Smooth muscle cell (in vitro differentiated cells): ENCODE measurements at regions not wholly inside any gene's neighbourhood (a gene's known extent, or its start where the extent isn't known, plus 50 kb on each side); places are given as distances from the start of the nearest gene placed in this dataset.

Experiments used
- DNase-seq: peaks from one replicate; lab custom pipeline; 2025; ENCODE audit not compliant: unreplicated experiment; lab: John Stamatoyannopoulos, UW
- H2AFZ ChIP-seq: fragments of 200-600 bp; sonication (generic); 2 replicates; pipeline ENCODE4 v1.6.0; 2016; ENCODE audit warnings: antibody characterized with exemption, low read depth, mild to moderate bottlenecking
- H3F3A ChIP-seq: fragments of 200-600 bp; sonication (generic); 2 replicates; pipeline ENCODE4 v1.6.0; 2017; ENCODE audit warnings: antibody characterized with exemption, low read depth
- H3K27ac ChIP-seq: fragments of 200-600 bp; sonication (generic); 2 replicates; pipeline ENCODE4 v1.5.1; 2016; ENCODE audit warnings: low read depth, mild to moderate bottlenecking
- H3K27me3 ChIP-seq: fragments of 200-600 bp; sonication (generic); 2 replicates; pipeline ENCODE4 v1.6.1; 2016; ENCODE audit warnings: low read depth, mild to moderate bottlenecking
- H3K36me3 ChIP-seq: fragments of 200-600 bp; sonication (generic); 2 replicates; pipeline ENCODE4 v1.5.1; 2016; ENCODE audit warnings: low read depth
- H3K4me1 ChIP-seq: fragments of 200-600 bp; sonication (generic); 2 replicates; pipeline ENCODE4 v1.5.1; 2016; ENCODE audit warnings: low read depth
- H3K4me2 ChIP-seq: fragments of 200-600 bp; sonication (generic); 2 replicates; pipeline ENCODE4 v1.6.0; 2016; ENCODE audit warnings: mild to moderate bottlenecking
- H3K4me3 ChIP-seq: fragments of 200-600 bp; sonication (generic); 2 replicates; pipeline ENCODE4 v1.5.1; 2016; ENCODE audit warnings: mild to moderate bottlenecking
- H3K79me2 ChIP-seq: fragments of 200-600 bp; sonication (generic); 2 replicates; pipeline ENCODE4 v1.6.0; 2016; ENCODE audit warnings: low read depth, mild to moderate bottlenecking
- H3K9ac ChIP-seq: fragments of 200-600 bp; sonication (generic); 2 replicates; pipeline ENCODE4 v1.6.0; 2016; ENCODE audit warnings: low read depth
- H3K9me3 ChIP-seq: fragments of 200-600 bp; sonication (generic); replicated peaks from 2 replicates; pipeline ENCODE4 v1.5.1; 2016; ENCODE audit warnings: low read depth
- H4K20me1 ChIP-seq: fragments of 200-600 bp; sonication (generic); 2 replicates; pipeline ENCODE4 v1.6.0; 2016; ENCODE audit warnings: low read depth
- CTCF ChIP-seq: fragments of 200-600 bp; sonication (generic); IDR thresholded peaks from 2 replicates; pipeline ENCODE4 v1.5.1; 2017; ENCODE audit warnings: borderline replicate concordance, mild to moderate bottlenecking, antibody characterized with exemption; ENCODE audit not compliant: insufficient read depth, poor library complexity, severe bottlenecking
- WGBS: methylation state at CpG from one replicate; pipeline ENCODE4 v1.1.7; 2016; ENCODE audit warnings: low lambda C conversion rate; 5-methylcytosine and 5-hydroxymethylcytosine counted together

GRCh38 chr1:173122958-173123852 is 72.5 kb upstream of the TNFSF18 start:
- peaks cover 12% of the 10 kb centered on the region for H3F3A ChIP-seq
- H2AFZ ChIP-seq, result peak overlapping the region; percentile 63
- no peaks in the 10 kb centered on the region for H3K79me2 ChIP-seq
- TF ChIP-seq CTCF, result no peak
- H3K27ac ChIP-seq, result peak overlapping the region; percentile 82
- H4K20me1 ChIP-seq, result no peaks in the 10 kb centered on the region
- H3K9ac ChIP-seq, result no peak overlapping the region
- H3K4me2 ChIP-seq, result peak overlapping the region; percentile 76
- peak overlapping the region; percentile 37 for H3K4me3 ChIP-seq
- WGBS, result 13% methylated on average over 12 of the region's 12 CpGs
- no peaks in the 10 kb centered on the region for H3K27me3 ChIP-seq
- DNase-seq, result peak; percentile 37
- no peaks in the 10 kb centered on the region for H3K36me3 ChIP-seq
- H3K4me1 ChIP-seq, result peaks cover 16% of the 10 kb centered on the region
- no peaks in the 10 kb centered on the region for H3K9me3 ChIP-seq

- H3F3A ChIP-seq, result peaks cover 12% of the 10 kb centered on the region
- WGBS, result 54% methylated on average over 2 of the region's 2 CpGs
- H3K36me3 ChIP-seq, result no peaks in the 10 kb centered on the region
- H3K4me3 ChIP-seq, result peak overlapping the region; percentile 37
- peak overlapping the region; percentile 82 for H3K27ac ChIP-seq
- H3K79me2 ChIP-seq, result no peaks in the 10 kb centered on the region
- no peak for TF ChIP-seq CTCF
- no peaks in the 10 kb centered on the region for H4K20me1 ChIP-seq
- H3K4me2 ChIP-seq, result peak overlapping the region; percentile 76
- DNase-seq, result no peak
- no peaks in the 10 kb centered on the region for H3K27me3 ChIP-seq
- no peak overlapping the region for H2AFZ ChIP-seq
- no peaks in the 10 kb centered on the region for H3K9me3 ChIP-seq
- H3K4me1 ChIP-seq, result peaks cover 16% of the 10 kb centered on the region
- H3K9ac ChIP-seq, result no peak overlapping the region
Measured at GRCh38 chr1:173122344-173122935, 71.7 kb upstream of the TNFSF18 start.

GRCh38 chr1:173118404-173118803 is 67.7 kb upstream of the TNFSF18 start:
- H3K4me2 ChIP-seq, result no peak overlapping the region
- H3K36me3 ChIP-seq, result no peaks in the 10 kb centered on the region
- H3K79me2 ChIP-seq, result no peaks in the 10 kb centered on the region
- no peak overlapping the region for H2AFZ ChIP-seq
- H3F3A ChIP-seq, result peaks cover 6% of the 10 kb centered on the region
- WGBS, result 83% methylated on average over 2 of the region's 2 CpGs
- H3K4me1 ChIP-seq, result peaks cover 12% of the 10 kb centered on the region
- H3K9ac ChIP-seq, result no peak overlapping the region
- H3K9me3 ChIP-seq, result no peaks in the 10 kb centered on the region
- no peak for TF ChIP-seq CTCF
- DNase-seq, result no peak
- H4K20me1 ChIP-seq, result no peaks in the 10 kb centered on the region
- H3K27ac ChIP-seq, result no peak overlapping the region
- no peaks in the 10 kb centered on the region for H3K27me3 ChIP-seq
- H3K4me3 ChIP-seq, result no peak overlapping the region

GRCh38 chr1:173117761-173118160 is 67.0 kb upstream of the TNFSF18 start:
- Histone ChIP-seq H3F3A (peaks cover 6% of the 10 kb centered on the region), H3K4me2 (no peak overlapping the region), H3K79me2 (no peaks in the 10 kb centered on the region), H3K9me3 (no peaks in the 10 kb centered on the region), H3K4me3 (no peak overlapping the region), H2AFZ (no peak overlapping the region), H4K20me1 (no peaks in the 10 kb centered on the region), H3K27ac (no peak overlapping the region), H3K4me1 (peaks cover 6% of the 10 kb centered on the region), H3K36me3 (no peaks in the 10 kb centered on the region), H3K27me3 (no peaks in the 10 kb centered on the region), H3K9ac (no peak overlapping the region)
- no peak for DNase-seq
- TF ChIP-seq CTCF, result no peak
- WGBS, result 97% methylated on average over 2 of the region's 2 CpGs
